ENCODE measurements at regions not wholly inside any gene's neighbourhood (a gene's known extent, or its start where the extent isn't known, plus 50 kb on each side); places are given as distances from the start of the nearest gene placed in this dataset.

DNA sequence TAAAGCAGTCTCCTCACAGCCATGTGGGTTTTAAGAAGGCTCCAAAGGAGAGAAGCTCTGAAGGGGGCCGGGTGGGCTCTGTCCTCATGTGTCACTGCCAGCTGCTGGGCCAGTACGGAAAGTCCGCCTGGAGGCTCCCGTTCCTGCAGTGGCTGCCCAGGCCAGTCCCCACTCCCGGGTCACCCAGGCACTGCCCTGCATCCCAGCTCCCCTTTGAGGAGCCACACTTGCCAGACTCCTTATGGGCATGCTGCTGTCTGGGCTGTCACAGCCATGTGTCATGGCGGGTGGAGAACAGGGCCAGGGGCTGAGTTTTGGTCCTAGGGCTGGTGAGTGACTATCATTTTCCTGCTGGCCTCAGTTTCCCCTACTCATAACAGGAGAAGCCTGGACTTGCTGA lies 79.4 kb upstream of the ACTRT2 start:
- H3K4me1 ChIP-seq (ENCODE audit: control insufficient read depth, insufficient read depth, low read length), result no peaks in the 10 kb centered on the region

GRCh38 chr1:2942410-2942809 lies 78.9 kb upstream of the ACTRT2 start:
- 90% methylated on average over 5 of the region's 5 CpGs for WGBS (ENCODE audit: insufficient coverage)
- peaks cover 14% of the 10 kb centered on the region for H3K9me3 ChIP-seq (replicated peaks; ENCODE audit: control insufficient read depth, low read depth, low read length)

More for the DNA sequence above, 79.4 kb upstream of the ACTRT2 start:
- DNase-seq, result no peak
- Histone ChIP-seq H3K27ac (ENCODE audit: low read length) (no peak overlapping the region), H3K4me3 (ENCODE audit: low read length) (no peak overlapping the region), H3K27me3 (ENCODE audit: control insufficient read depth, insufficient read depth, low read length) (peaks cover 8% of the 10 kb centered on the region), H3K9me3 (replicated peaks; ENCODE audit: control insufficient read depth, low read depth, low read length) (peaks cover 14% of the 10 kb centered on the region), H3K36me3 (ENCODE audit: control insufficient read depth, insufficient read depth, low read length) (no peaks in the 10 kb centered on the region)
- 95% methylated on average over 4 of the region's 6 CpGs for WGBS (ENCODE audit: insufficient coverage)

GRCh38 chr1:2943686-2944260 lies 77.5 kb upstream of the ACTRT2 start:
- DNase-seq, result no peak
- peaks cover 24% of the 10 kb centered on the region for H3K27me3 ChIP-seq (ENCODE audit: control insufficient read depth, insufficient read depth, low read length)
- no peak overlapping the region for H3K4me3 ChIP-seq (ENCODE audit: low read length)
- H3K27ac ChIP-seq (ENCODE audit: low read length), result no peak overlapping the region
- peaks cover 14% of the 10 kb centered on the region for H3K9me3 ChIP-seq (replicated peaks; ENCODE audit: control insufficient read depth, low read depth, low read length)
- no peaks in the 10 kb centered on the region for H3K4me1 ChIP-seq (ENCODE audit: control insufficient read depth, insufficient read depth, low read length)
- 76% methylated on average over 7 of the region's 7 CpGs for WGBS (ENCODE audit: insufficient coverage)
- H3K36me3 ChIP-seq (ENCODE audit: control insufficient read depth, insufficient read depth, low read length), result no peaks in the 10 kb centered on the region

More at GRCh38 chr1:2942410-2942809, 78.9 kb upstream of the ACTRT2 start:
- Histone ChIP-seq H3K4me3 (ENCODE audit: low read length) (no peak overlapping the region), H3K36me3 (ENCODE audit: control insufficient read depth, insufficient read depth, low read length) (no peaks in the 10 kb centered on the region), H3K4me1 (ENCODE audit: control insufficient read depth, insufficient read depth, low read length) (no peaks in the 10 kb centered on the region), H3K27me3 (ENCODE audit: control insufficient read depth, insufficient read depth, low read length) (peaks cover 13% of the 10 kb centered on the region), H3K27ac (ENCODE audit: low read length) (no peak overlapping the region)
- DNase-seq, result no peak

DNA sequence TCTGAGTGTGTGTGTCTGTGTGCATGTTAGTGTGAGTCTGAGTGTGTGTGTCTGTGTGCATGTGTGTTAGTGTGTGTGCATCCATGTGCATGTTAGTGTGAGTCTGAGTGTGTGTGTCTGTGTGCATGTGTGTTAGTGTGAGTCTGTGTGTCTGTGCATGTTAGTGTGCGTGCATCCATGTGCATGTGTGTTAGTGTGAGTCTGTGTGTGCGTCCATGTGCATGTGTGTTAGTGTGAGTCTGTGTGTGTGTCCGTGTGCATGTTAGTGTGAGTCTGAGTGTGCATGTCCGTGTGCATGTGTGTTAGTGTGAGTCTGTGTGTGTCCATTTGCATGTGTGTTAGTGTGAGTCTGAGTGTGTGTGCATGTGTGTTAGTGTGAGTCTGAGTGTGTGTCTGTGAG lies 76.6 kb upstream of the ACTRT2 start:
- Histone ChIP-seq H3K4me3 (ENCODE audit: low read length) (no peak overlapping the region), H3K27me3 (ENCODE audit: control insufficient read depth, insufficient read depth, low read length) (peaks cover 25% of the 10 kb centered on the region), H3K9me3 (replicated peaks; ENCODE audit: control insufficient read depth, low read depth, low read length) (peaks cover 14% of the 10 kb centered on the region), H3K4me1 (ENCODE audit: control insufficient read depth, insufficient read depth, low read length) (peaks cover 4% of the 10 kb centered on the region), H3K27ac (ENCODE audit: low read length) (no peak overlapping the region), H3K36me3 (ENCODE audit: control insufficient read depth, insufficient read depth, low read length) (no peaks in the 10 kb centered on the region)
- WGBS (ENCODE audit: insufficient coverage), result 82% methylated on average over 4 of the region's 4 CpGs
- DNase-seq, result no peak

DNA sequence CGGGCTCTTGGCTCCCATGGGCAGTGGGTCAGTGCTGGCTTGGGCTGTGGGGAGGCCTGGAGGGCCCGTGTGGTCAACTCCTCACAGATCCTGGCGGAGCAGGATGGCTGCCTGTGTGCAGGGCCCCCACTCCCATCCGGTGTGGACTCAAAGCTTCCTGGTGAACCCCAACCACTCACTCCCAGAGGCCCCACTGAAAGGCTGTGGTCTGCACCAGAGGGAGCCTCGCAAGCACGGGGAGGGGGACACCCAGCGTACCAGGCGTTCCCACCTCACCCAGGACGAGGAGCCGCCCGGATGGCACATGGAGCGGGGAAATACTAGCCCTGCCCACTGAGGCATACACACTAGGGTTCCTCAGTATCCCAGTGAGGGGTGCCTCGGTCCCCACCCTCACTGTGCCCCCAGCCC lies 75.4 kb upstream of the ACTRT2 start:
- no peaks in the 10 kb centered on the region for H3K36me3 ChIP-seq (ENCODE audit: control insufficient read depth, insufficient read depth, low read length)
- peaks cover 4% of the 10 kb centered on the region for H3K4me1 ChIP-seq (ENCODE audit: control insufficient read depth, insufficient read depth, low read length)
- 75% methylated on average over 11 of the region's 13 CpGs for WGBS (ENCODE audit: insufficient coverage)
- H3K27ac ChIP-seq (ENCODE audit: low read length), result no peak overlapping the region
- H3K4me3 ChIP-seq (ENCODE audit: low read length), result no peak overlapping the region
- peaks cover 25% of the 10 kb centered on the region for H3K27me3 ChIP-seq (ENCODE audit: control insufficient read depth, insufficient read depth, low read length)
- DNase-seq, result no peak
- peaks cover 9% of the 10 kb centered on the region for H3K9me3 ChIP-seq (replicated peaks; ENCODE audit: control insufficient read depth, low read depth, low read length)

GRCh38 chr1:2946291-2946690 lies 75.0 kb upstream of the ACTRT2 start:
- 55% methylated on average over 4 of the region's 16 CpGs for WGBS (ENCODE audit: insufficient coverage)
- Histone ChIP-seq H3K4me1 (ENCODE audit: control insufficient read depth, insufficient read depth, low read length) (peaks cover 4% of the 10 kb centered on the region), H3K36me3 (ENCODE audit: control insufficient read depth, insufficient read depth, low read length) (no peaks in the 10 kb centered on the region), H3K27ac (ENCODE audit: low read length) (no peak overlapping the region), H3K9me3 (replicated peaks; ENCODE audit: control insufficient read depth, low read depth, low read length) (peaks cover 4% of the 10 kb centered on the region), H3K4me3 (ENCODE audit: low read length) (no peak overlapping the region), H3K27me3 (ENCODE audit: control insufficient read depth, insufficient read depth, low read length) (peaks cover 25% of the 10 kb centered on the region)
- no peak for DNase-seq

- Histone ChIP-seq H3K27ac (ENCODE audit: low read length) (no peak overlapping the region), H3K9me3 (replicated peaks; ENCODE audit: control insufficient read depth, low read depth, low read length) (no peaks in the 10 kb centered on the region), H3K4me1 (ENCODE audit: control insufficient read depth, insufficient read depth, low read length) (peaks cover 13% of the 10 kb centered on the region), H3K27me3 (ENCODE audit: control insufficient read depth, insufficient read depth, low read length) (peaks cover 25% of the 10 kb centered on the region), H3K4me3 (ENCODE audit: low read length) (no peak overlapping the region), H3K36me3 (ENCODE audit: control insufficient read depth, insufficient read depth, low read length) (no peaks in the 10 kb centered on the region)
- WGBS (ENCODE audit: insufficient coverage), result 20% methylated on average over 16 of the region's 21 CpGs
- DNase-seq, result no peak
These were observed 74.1 kb upstream of the ACTRT2 start for GRCh38 chr1:2946999-2947690.

DNA sequence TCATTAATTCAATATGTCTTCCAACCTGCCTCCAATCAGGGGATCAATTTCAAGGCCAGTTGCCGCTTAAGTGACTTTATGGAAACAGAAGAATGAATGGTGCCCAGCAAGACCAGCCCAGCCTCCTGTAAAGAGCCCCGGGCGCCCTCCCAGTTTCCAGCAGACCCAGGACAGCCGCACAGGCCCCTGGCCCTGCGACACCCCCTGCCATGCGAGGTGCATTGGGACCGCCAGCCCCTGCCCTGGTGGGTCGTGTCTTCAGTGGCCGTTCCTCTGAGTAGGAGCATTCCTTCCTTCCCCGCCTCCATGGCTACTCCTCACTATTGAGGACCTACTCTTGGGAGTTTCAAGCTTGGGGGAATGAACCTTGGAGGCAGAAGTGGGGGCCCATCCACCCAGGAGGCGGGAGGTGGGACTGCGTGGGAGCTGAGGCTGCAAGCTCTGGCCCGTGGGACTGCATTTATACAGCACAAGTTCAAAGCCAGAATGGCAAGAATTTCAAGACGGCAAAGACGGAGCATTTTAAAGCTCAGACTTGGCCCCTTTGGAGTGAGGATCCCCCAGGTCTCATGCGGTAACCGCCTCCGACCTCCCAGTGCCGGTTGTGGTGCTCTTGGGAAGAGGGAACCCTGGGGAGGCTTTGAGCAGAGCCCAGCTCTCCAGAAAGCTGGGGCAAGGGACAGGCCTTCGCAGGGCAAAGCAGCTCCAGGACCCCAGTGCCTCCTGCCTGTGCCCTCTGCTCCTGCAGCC lies 73.1 kb upstream of the ACTRT2 start:
- H3K9me3 ChIP-seq (replicated peaks; ENCODE audit: control insufficient read depth, low read depth, low read length), result no peaks in the 10 kb centered on the region
- no peak for DNase-seq
- no peaks in the 10 kb centered on the region for H3K36me3 ChIP-seq (ENCODE audit: control insufficient read depth, insufficient read depth, low read length)
- H3K4me1 ChIP-seq (ENCODE audit: control insufficient read depth, insufficient read depth, low read length), result peaks cover 20% of the 10 kb centered on the region
- WGBS (ENCODE audit: insufficient coverage), result 70% methylated on average over 17 of the region's 20 CpGs
- H3K27me3 ChIP-seq (ENCODE audit: control insufficient read depth, insufficient read depth, low read length), result peaks cover 25% of the 10 kb centered on the region
- H3K27ac ChIP-seq (ENCODE audit: low read length), result no peak overlapping the region
- no peak overlapping the region for H3K4me3 ChIP-seq (ENCODE audit: low read length)

DNA sequence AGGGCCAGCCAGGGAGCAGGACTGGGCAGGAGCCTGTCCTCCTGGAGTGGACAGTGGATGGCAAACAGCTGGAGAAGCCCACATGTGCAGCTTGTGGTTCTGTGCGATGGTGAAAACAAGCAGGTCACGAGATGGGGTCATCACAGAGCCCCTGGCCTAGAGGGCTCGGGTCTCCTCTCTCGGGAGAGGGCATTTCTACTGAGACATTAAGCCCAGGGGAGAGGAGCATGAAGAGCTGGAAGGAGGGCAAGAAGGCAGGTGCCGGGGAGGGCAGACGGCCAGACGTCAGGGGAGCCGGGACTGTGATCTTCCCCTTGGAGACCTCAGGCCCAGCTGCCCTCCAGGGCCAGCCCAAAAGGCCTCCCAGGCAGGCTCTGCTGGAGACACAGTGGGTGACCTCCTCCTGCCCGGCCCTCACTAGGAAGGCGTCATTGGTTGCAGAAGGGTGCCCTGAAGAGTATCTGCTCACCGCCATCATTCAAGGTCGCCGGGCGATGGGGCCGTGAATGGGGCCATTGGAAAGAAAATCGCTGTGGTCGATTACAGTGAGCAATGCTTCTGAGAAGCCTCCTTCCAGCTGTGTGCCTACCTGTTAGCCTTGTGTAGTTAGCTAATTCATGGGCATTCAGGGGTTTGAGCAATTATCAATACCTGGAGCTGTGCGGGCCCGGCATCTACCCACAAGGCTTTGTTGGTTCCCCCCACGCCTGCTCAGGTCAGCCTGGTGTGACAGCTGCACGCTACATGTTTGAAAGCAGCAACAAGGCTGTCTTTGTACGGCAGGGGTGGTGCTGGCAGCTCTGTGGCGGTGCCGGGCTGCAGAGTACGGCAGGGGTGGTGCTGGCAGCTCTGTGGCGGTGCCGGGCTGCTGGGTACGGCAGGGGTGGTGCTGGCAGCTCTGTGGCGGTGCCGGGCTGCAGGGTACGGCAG lies 72.3 kb upstream of the ACTRT2 start:
- 70% methylated on average over 21 of the region's 31 CpGs for WGBS (ENCODE audit: insufficient coverage)
- Histone ChIP-seq H3K36me3 (ENCODE audit: control insufficient read depth, insufficient read depth, low read length) (no peaks in the 10 kb centered on the region), H3K4me3 (ENCODE audit: low read length) (no peak overlapping the region), H3K27ac (ENCODE audit: low read length) (no peak overlapping the region), H3K27me3 (ENCODE audit: control insufficient read depth, insufficient read depth, low read length) (peaks cover 25% of the 10 kb centered on the region), H3K9me3 (replicated peaks; ENCODE audit: control insufficient read depth, low read depth, low read length) (no peaks in the 10 kb centered on the region), H3K4me1 (ENCODE audit: control insufficient read depth, insufficient read depth, low read length) (peaks cover 20% of the 10 kb centered on the region)
- no peak for DNase-seq
